KMS-11 (cell line): ENCODE measurements at regions not wholly inside any gene's neighbourhood (a gene's known extent, or its start where the extent isn't known, plus 50 kb on each side); places are given as distances from the start of the nearest gene placed in this dataset.
"Not testable (repeated sequence)": the region's sequence is repeated elsewhere in the genome, so short reads cannot be mapped to it uniquely, and the experiment has no call there.

Experiments used
- H2AFZ ChIP-seq: fragments of 200-600 bp; sonication (generic); 2 replicates; pipeline ENCODE4 v1.6.1; 2016; ENCODE audit warnings: antibody characterized with exemption, mixed run types, low read depth
- H3K27ac ChIP-seq: fragments of 200-600 bp; sonication (generic); 2 replicates; pipeline ENCODE4 v1.6.1; 2016; ENCODE audit warnings: mild to moderate bottlenecking, mixed run types
- H3K27me3 ChIP-seq: fragments of 200-600 bp; sonication (generic); 2 replicates; pipeline ENCODE4 v1.6.1; 2017; ENCODE audit warnings: mild to moderate bottlenecking, low read depth, mixed run types, moderate library complexity; ENCODE audit not compliant: insufficient read depth
- H3K36me3 ChIP-seq: fragments of 200-600 bp; sonication (generic); 2 replicates; pipeline ENCODE4 v1.6.1; 2017; ENCODE audit warnings: mild to moderate bottlenecking, mixed run types; ENCODE audit not compliant: insufficient read depth
- H3K4me1 ChIP-seq: fragments of 200-600 bp; sonication (generic); 2 replicates; pipeline ENCODE4 v1.6.1; 2016; ENCODE audit warnings: mild to moderate bottlenecking, low read depth, mixed run types; ENCODE audit not compliant: poor library complexity, severe bottlenecking
- H3K4me2 ChIP-seq: fragments of 200-600 bp; sonication (generic); 2 replicates; pipeline ENCODE4 v1.7.0; 2016; ENCODE audit warnings: mild to moderate bottlenecking, mixed run types
- H3K4me3 ChIP-seq: fragments of 200-600 bp; sonication (generic); IDR thresholded peaks from 2 replicates; pipeline ENCODE4 v1.6.1; 2017; ENCODE audit warnings: low read depth, low read length, mixed read lengths; ENCODE audit not compliant: insufficient read depth
- H3K79me2 ChIP-seq: fragments of 200-600 bp; sonication (generic); 2 replicates; pipeline ENCODE4 v1.6.1; 2016; ENCODE audit warnings: low read depth, mixed run types; ENCODE audit not compliant: insufficient read depth
- H3K9ac ChIP-seq: fragments of 200-600 bp; sonication (generic); 2 replicates; pipeline ENCODE4 v1.6.1; 2016; ENCODE audit warnings: mild to moderate bottlenecking, mixed run types
- H4K20me1 ChIP-seq: fragments of 200-600 bp; sonication (generic); 2 replicates; pipeline ENCODE4 v1.6.1; 2016; ENCODE audit warnings: mild to moderate bottlenecking, mixed run types; ENCODE audit not compliant: insufficient read depth
- TF ChIP-seq, protein P1 (sequence below): fragments of 200-600 bp; sonication (generic); conservative IDR thresholded peaks from 2 replicates; pipeline ENCODE4 v1.6.1; 2017; ENCODE audit warnings: low read depth, mild to moderate bottlenecking, antibody characterized with exemption, low read length, moderate library complexity, mixed read lengths

DNA sequence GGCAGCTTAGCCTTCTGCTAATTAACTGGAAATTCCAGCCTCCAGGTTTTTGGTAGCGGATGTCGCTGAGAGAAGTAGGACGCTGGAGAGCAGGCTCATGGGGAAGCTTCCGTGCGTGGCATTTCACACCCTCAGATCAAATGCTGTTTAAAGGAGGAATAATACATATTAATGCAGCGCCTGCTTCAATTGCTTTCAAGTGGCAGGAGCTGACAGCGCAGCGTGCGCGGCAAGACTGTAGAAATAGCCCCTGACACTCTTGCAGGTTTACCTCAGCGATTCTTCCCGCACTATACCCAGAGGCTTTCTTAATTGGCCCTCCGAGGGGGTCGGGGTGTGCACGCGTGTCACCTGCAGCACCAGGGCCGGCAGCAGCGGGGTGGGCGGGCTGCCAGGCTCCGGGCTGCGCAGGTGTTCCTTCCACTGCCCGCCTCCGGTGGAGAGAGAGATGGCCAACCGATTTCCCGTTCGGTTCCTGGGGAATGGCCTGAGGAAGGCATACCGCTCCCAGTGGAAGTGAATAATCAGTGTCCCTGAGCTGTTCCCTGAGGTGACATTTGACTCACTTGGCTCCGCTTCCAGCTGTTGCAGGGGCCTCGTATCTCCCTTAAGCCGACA, 427.9 kb downstream of the KCTD16 start:
- Histone ChIP-seq H3K4me3 (no peak overlapping the region), H3K4me2 (no peak overlapping the region), H3K79me2 (no peaks in the 10 kb centered on the region), H3K4me1 (no peaks in the 10 kb centered on the region), H4K20me1 (no peaks in the 10 kb centered on the region), H3K9ac (no peak overlapping the region), H2AFZ (no peak overlapping the region), H3K36me3 (no peaks in the 10 kb centered on the region), H3K27me3 (no peaks in the 10 kb centered on the region), H3K27ac (no peak overlapping the region)
- TF ChIP-seq, protein P1, sequence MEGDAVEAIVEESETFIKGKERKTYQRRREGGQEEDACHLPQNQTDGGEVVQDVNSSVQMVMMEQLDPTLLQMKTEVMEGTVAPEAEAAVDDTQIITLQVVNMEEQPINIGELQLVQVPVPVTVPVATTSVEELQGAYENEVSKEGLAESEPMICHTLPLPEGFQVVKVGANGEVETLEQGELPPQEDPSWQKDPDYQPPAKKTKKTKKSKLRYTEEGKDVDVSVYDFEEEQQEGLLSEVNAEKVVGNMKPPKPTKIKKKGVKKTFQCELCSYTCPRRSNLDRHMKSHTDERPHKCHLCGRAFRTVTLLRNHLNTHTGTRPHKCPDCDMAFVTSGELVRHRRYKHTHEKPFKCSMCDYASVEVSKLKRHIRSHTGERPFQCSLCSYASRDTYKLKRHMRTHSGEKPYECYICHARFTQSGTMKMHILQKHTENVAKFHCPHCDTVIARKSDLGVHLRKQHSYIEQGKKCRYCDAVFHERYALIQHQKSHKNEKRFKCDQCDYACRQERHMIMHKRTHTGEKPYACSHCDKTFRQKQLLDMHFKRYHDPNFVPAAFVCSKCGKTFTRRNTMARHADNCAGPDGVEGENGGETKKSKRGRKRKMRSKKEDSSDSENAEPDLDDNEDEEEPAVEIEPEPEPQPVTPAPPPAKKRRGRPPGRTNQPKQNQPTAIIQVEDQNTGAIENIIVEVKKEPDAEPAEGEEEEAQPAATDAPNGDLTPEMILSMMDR, result no peak

DNA sequence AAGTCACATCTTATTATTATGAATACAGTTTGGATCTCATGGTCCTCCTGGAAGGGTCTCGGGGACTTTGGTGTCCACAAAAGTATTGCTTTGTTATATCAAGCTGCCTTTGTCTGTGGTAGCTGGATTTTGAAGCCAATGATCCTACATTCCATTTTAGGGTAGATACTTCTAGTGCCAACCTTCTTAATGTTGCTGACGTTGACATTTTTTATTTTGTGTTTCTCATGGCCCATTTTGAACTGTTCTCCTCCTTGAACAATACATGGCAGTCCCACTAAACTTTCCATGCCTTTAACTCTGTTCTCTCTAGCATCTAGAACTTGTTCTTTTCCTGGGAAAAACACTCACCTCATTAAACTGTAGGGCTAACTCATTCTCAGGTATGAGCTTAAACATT, 425.8 kb downstream of the KCTD16 start:
- no peaks in the 10 kb centered on the region for H4K20me1 ChIP-seq
- no peaks in the 10 kb centered on the region for H3K4me1 ChIP-seq
- H3K36me3 ChIP-seq, result no peaks in the 10 kb centered on the region
- H3K27ac ChIP-seq, result no peak overlapping the region
- H2AFZ ChIP-seq, result no peak overlapping the region
- H3K4me3 ChIP-seq, result no peak overlapping the region
- H3K9ac ChIP-seq, result no peak overlapping the region
- TF ChIP-seq, protein P1, result no peak
- no peaks in the 10 kb centered on the region for H3K79me2 ChIP-seq
- no peak overlapping the region for H3K4me2 ChIP-seq
- no peaks in the 10 kb centered on the region for H3K27me3 ChIP-seq

GRCh38 chr5:144594919-144595318, 424.2 kb downstream of the KCTD16 start:
- H3K4me2 ChIP-seq, result no peak overlapping the region
- H3K79me2 ChIP-seq, result no peaks in the 10 kb centered on the region
- H3K36me3 ChIP-seq, result no peaks in the 10 kb centered on the region
- TF ChIP-seq, protein P1, result no peak
- H3K27ac ChIP-seq, result no peak overlapping the region
- H2AFZ ChIP-seq, result no peak overlapping the region
- no peak overlapping the region for H3K9ac ChIP-seq
- no peak overlapping the region for H3K4me3 ChIP-seq
- H3K27me3 ChIP-seq, result no peaks in the 10 kb centered on the region
- no peaks in the 10 kb centered on the region for H4K20me1 ChIP-seq
- no peaks in the 10 kb centered on the region for H3K4me1 ChIP-seq

DNA sequence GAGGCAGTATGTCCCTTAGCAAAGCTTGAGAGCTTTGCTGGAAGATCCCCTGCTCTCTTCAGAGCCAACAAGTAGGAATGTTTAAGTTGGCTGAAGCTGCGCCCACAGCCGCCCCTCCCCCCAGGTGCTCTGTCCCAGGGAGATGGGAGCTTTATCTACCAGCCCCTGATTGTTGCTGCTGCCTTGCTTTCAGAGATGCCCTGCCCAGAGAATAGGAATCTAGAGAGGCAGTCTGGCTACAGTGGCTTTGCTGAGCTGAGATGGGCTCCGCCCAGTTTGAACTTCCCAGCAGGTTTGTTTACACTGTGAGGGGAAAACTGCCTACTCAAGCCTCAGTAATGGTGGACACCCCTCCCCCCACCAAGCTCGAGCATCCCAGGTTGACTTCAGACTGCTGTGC, 423.6 kb downstream of the KCTD16 start:
- not testable (repeated sequence) for H2AFZ ChIP-seq, H4K20me1 ChIP-seq, H3K4me1 ChIP-seq, H3K4me3 ChIP-seq, H3K27me3 ChIP-seq, H3K36me3 ChIP-seq, H3K27ac ChIP-seq, H3K4me2 ChIP-seq, H3K9ac ChIP-seq, H3K79me2 ChIP-seq

- H3K4me3 ChIP-seq, result no peak overlapping the region
- H4K20me1 ChIP-seq, result no peaks in the 10 kb centered on the region
- H3K4me2 ChIP-seq, result no peak overlapping the region
- no peak overlapping the region for H3K27ac ChIP-seq
- no peaks in the 10 kb centered on the region for H3K4me1 ChIP-seq
- H3K79me2 ChIP-seq, result no peaks in the 10 kb centered on the region
- H2AFZ ChIP-seq, result no peak overlapping the region
- no peaks in the 10 kb centered on the region for H3K27me3 ChIP-seq
- H3K36me3 ChIP-seq, result no peaks in the 10 kb centered on the region
- TF ChIP-seq, protein P1, result no peak
- H3K9ac ChIP-seq, result no peak overlapping the region
Observed at GRCh38 chr5:144585681-144586080, 415.0 kb downstream of the KCTD16 start.
